Activated T-helper 17 cell treated with anti-CD3 and anti-CD28 coated beads, Interleukin-2, amount 50 U/mL, for 72 hours (primary cell): ENCODE measurements at regions not wholly inside any gene's neighbourhood (a gene's known extent, or its start where the extent isn't known, plus 50 kb on each side); places are given as distances from the start of the nearest gene placed in this dataset.

ENCODE experiments used
- ATAC-seq: fragments of 150-1000 bp; cut with Tn5 transposase; replicated peaks from 2 replicates; pipeline ENCODE4 v1.10.0; 2021; ENCODE audit warnings: mild to moderate bottlenecking, moderate library complexity
- H3K27ac Mint-ChIP-seq: one replicate; pipeline ENCODE4 v1.8.0; 2022; ENCODE audit warnings: mixed read lengths
- H3K27me3 Mint-ChIP-seq: one replicate; pipeline ENCODE4 v1.8.0; 2022; ENCODE audit warnings: mixed read lengths
- H3K36me3 Mint-ChIP-seq: one replicate; pipeline ENCODE4 v1.8.0; 2022; ENCODE audit warnings: low read depth, mild to moderate bottlenecking, mixed read lengths
- H3K4me1 Mint-ChIP-seq: one replicate; pipeline ENCODE4 v1.8.0; 2022; ENCODE audit warnings: mixed read lengths
- H3K4me3 Mint-ChIP-seq: one replicate; pipeline ENCODE4 v1.8.0; 2022; ENCODE audit warnings: mild to moderate bottlenecking, mixed read lengths
- H3K9me3 Mint-ChIP-seq: one replicate; pipeline ENCODE4 v1.8.0; 2022; ENCODE audit warnings: mixed read lengths

GRCh38 chr4:104766676-104767075 lies 272.0 kb upstream of the CXXC4 start:
- Mint-ChIP-seq H3K4me1 (no peaks in the 10 kb centered on the region), H3K27me3 (no peaks in the 10 kb centered on the region), H3K9me3 (no peaks in the 10 kb centered on the region), H3K27ac (no peak overlapping the region), H3K4me3 (no peak overlapping the region), H3K36me3 (no peaks in the 10 kb centered on the region)
- ATAC-seq: no peak

- H3K27ac Mint-ChIP-seq: no peak overlapping the region
- ATAC-seq: no peak
- no peaks in the 10 kb centered on the region for H3K27me3 Mint-ChIP-seq
- no peaks in the 10 kb centered on the region for H3K36me3 Mint-ChIP-seq
- peaks cover 3% of the 10 kb centered on the region for H3K4me1 Mint-ChIP-seq
- H3K9me3 Mint-ChIP-seq: no peaks in the 10 kb centered on the region
- no peak overlapping the region for H3K4me3 Mint-ChIP-seq
Observed at GRCh38 chr4:104772849-104773248, 278.2 kb upstream of the CXXC4 start.

GRCh38 chr4:104795264-104795939 lies 300.7 kb upstream of the CXXC4 start:
- no peak for ATAC-seq
- Mint-ChIP-seq H3K27ac (no peak overlapping the region), H3K4me3 (no peak overlapping the region), H3K27me3 (peaks cover 7% of the 10 kb centered on the region), H3K4me1 (no peaks in the 10 kb centered on the region), H3K36me3 (no peaks in the 10 kb centered on the region), H3K9me3 (no peaks in the 10 kb centered on the region)

- no peak for ATAC-seq
- Mint-ChIP-seq H3K27ac (no peak overlapping the region), H3K36me3 (no peaks in the 10 kb centered on the region), H3K4me3 (no peak overlapping the region), H3K27me3 (no peaks in the 10 kb centered on the region), H3K4me1 (no peaks in the 10 kb centered on the region), H3K9me3 (no peaks in the 10 kb centered on the region)
Observed at GRCh38 chr4:104811727-104812126, 317.0 kb upstream of the CXXC4 start.

DNA sequence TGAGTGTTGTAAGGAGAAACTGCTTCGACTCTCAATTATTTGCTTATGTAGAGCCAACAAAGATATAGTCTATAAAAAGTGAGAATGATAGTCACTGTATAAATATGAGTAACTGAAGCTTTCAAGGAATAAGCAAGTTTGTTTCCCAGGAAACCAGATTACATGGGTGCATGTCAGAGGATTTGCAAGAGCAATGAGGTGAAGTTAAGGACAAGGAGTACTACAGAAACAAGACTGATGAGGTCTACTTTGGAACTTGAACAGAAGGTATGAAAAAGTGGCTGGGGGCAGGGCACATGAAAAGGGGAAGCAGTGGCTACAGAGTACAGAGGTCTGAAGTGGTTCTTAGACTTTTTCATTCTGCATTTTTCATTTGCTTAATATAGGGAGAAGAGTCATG lies 321.0 kb upstream of the CXXC4 start:
- Mint-ChIP-seq H3K27me3 (no peaks in the 10 kb centered on the region), H3K4me1 (no peaks in the 10 kb centered on the region), H3K27ac (no peak overlapping the region), H3K4me3 (no peak overlapping the region), H3K9me3 (no peaks in the 10 kb centered on the region), H3K36me3 (no peaks in the 10 kb centered on the region)
- no peak for ATAC-seq

GRCh38 chr4:104818579-104818978 lies 323.9 kb upstream of the CXXC4 start:
- ATAC-seq: no peak
- H3K36me3 Mint-ChIP-seq: no peaks in the 10 kb centered on the region
- no peak overlapping the region for H3K4me3 Mint-ChIP-seq
- no peaks in the 10 kb centered on the region for H3K4me1 Mint-ChIP-seq
- no peak overlapping the region for H3K27ac Mint-ChIP-seq
- H3K9me3 Mint-ChIP-seq: no peaks in the 10 kb centered on the region
- H3K27me3 Mint-ChIP-seq: no peaks in the 10 kb centered on the region

GRCh38 chr4:104826171-104826570 lies 320.5 kb upstream of the TET2 start:
- ATAC-seq: no peak
- no peaks in the 10 kb centered on the region for H3K36me3 Mint-ChIP-seq
- peaks cover 4% of the 10 kb centered on the region for H3K9me3 Mint-ChIP-seq
- no peak overlapping the region for H3K27ac Mint-ChIP-seq
- H3K27me3 Mint-ChIP-seq: peaks cover 4% of the 10 kb centered on the region
- H3K4me1 Mint-ChIP-seq: peaks cover 3% of the 10 kb centered on the region
- no peak overlapping the region for H3K4me3 Mint-ChIP-seq

DNA sequence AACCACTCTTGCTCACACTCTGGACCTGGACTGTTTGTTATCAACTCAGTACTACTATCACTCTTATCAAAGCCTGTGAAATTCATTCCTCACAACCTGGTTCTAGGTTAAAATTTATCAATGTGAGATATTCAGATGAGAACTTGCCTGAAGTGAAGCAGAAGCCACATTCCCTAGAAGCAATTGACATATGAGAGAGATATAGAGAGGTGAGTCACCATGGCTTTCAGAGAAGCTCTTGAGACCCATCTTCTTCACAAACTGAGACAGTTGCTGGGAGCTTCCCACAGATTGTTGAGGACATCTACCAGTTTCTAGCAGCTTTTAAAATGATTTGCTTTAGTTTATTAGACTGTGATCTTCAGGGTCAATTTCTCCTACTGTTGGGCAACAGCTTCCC lies 316.9 kb upstream of the TET2 start:
- peak; percentile 35 for ATAC-seq
- Mint-ChIP-seq H3K9me3 (peaks cover 4% of the 10 kb centered on the region), H3K4me3 (no peak overlapping the region), H3K36me3 (no peaks in the 10 kb centered on the region), H3K4me1 (peaks cover 2% of the 10 kb centered on the region), H3K27ac (no peak overlapping the region), H3K27me3 (peaks cover 4% of the 10 kb centered on the region)

DNA sequence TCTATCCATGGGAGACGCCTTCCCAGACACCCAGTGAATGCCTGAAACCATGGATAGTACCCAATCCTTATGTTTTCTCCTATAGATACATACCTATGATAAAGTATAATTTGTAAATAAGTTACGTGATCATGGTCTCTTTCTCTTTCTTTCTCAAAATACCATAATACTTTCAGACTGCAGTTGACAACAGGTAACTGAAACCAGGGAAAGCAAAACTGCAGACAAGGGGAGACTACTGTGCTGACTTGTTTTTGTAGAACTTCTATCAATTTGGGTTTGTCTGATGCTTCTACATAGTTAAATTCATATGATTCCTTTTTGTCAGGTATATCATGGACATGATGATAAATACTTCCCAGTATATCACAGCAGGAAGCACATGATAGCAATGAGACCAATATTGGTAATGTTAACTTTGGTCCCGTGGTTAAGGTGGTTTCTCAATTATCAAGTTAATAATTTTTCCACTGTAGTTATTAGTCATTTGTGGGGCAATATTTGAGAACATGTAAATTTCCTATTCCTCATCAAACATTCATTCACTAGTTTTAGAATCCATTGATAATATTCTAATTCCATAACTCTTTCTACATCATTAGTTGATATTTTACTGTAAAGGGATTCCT lies 298.0 kb upstream of the TET2 start:
- Mint-ChIP-seq H3K4me1 (no peaks in the 10 kb centered on the region), H3K9me3 (no peaks in the 10 kb centered on the region), H3K4me3 (no peak overlapping the region), H3K27ac (no peak overlapping the region), H3K27me3 (peaks cover 3% of the 10 kb centered on the region), H3K36me3 (no peaks in the 10 kb centered on the region)
- ATAC-seq: no peak

DNA sequence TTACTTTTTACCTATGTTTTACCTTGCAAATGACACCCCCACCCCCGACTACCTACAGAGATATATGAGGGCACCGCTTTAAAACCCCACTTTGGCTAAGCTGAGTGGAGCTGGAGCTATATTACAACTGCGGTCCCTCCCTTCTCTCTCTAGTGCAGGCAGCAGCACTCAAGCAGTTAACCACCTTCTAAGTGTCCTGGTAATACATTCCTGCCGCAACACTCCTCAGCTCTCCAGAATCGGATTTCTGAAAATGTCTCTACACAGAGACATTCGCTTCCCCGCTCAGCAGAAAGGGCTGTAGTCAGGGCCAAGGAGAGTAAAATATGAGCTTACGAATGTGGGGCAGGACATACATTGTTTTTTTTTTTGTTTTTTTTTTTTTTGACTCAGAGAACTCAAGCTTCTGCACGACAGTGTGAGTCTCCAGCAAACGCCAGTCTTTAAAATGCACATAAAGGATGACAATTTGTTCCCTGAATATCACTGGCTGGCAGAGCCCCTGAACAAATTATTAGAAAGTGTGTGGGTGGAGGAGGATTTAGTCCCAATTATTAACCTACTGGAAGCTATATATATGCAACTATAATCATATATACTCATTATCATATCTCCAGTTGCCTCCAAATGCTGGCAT lies 287.0 kb upstream of the TET2 start:
- Mint-ChIP-seq H3K27me3 (no peaks in the 10 kb centered on the region), H3K4me1 (no peaks in the 10 kb centered on the region), H3K27ac (no peak overlapping the region), H3K36me3 (no peaks in the 10 kb centered on the region), H3K4me3 (no peak overlapping the region), H3K9me3 (no peaks in the 10 kb centered on the region)
- no peak for ATAC-seq

GRCh38 chr4:104860238-104861123 lies 286.2 kb upstream of the TET2 start:
- Mint-ChIP-seq H3K4me3 (no peak overlapping the region), H3K36me3 (no peaks in the 10 kb centered on the region), H3K27ac (no peak overlapping the region), H3K4me1 (no peaks in the 10 kb centered on the region), H3K27me3 (no peaks in the 10 kb centered on the region), H3K9me3 (no peaks in the 10 kb centered on the region)
- peak; percentile 42 for ATAC-seq

DNA sequence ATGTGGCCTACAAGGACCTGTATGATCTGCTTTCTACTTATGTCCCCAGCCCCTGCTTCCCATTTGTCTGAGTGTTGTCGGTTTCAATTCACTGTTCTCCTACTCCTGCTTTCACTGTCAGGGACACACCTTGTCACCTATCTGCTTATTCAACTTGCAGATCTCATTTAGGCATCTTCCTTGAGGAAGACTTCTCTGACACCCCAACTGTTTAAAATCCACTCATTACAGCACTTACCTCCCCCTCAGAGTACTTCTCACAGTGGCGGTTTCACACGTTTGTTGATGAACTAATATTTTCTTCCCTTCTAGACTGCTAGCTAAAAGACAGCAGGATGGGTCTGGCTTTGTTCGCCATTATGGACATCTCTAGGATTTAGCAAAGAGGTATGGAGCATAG lies 279.9 kb upstream of the TET2 start:
- H3K27ac Mint-ChIP-seq: no peak overlapping the region
- H3K27me3 Mint-ChIP-seq: no peaks in the 10 kb centered on the region
- no peaks in the 10 kb centered on the region for H3K9me3 Mint-ChIP-seq
- H3K4me1 Mint-ChIP-seq: no peaks in the 10 kb centered on the region
- H3K36me3 Mint-ChIP-seq: no peaks in the 10 kb centered on the region
- no peak overlapping the region for H3K4me3 Mint-ChIP-seq
- no peak for ATAC-seq

DNA sequence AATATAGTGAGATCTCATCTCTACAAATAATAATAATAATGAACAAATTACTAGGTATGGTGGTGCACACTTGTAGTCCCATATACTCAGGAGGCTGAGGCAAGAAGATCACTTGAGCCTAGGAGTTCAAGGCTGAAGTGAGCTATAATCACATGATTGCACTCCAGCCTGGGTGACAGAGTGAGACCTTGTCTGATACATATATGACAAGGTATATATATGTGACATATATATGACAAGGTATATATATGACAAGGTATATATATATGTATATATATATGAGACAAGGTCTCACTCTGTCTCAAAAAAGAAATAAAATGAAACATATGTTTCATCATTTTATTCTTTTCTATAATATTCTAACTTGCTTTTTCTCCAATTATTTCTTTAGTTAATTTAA lies 278.1 kb upstream of the TET2 start:
- Mint-ChIP-seq H3K4me1 (no peaks in the 10 kb centered on the region), H3K9me3 (no peaks in the 10 kb centered on the region), H3K27me3 (no peaks in the 10 kb centered on the region), H3K36me3 (no peaks in the 10 kb centered on the region), H3K4me3 (no peak overlapping the region), H3K27ac (no peak overlapping the region)
- ATAC-seq: no peak

GRCh38 chr4:104868958-104869357 lies 277.7 kb upstream of the TET2 start:
- Mint-ChIP-seq H3K4me3 (no peak overlapping the region), H3K27ac (no peak overlapping the region), H3K36me3 (no peaks in the 10 kb centered on the region), H3K27me3 (no peaks in the 10 kb centered on the region), H3K4me1 (no peaks in the 10 kb centered on the region), H3K9me3 (no peaks in the 10 kb centered on the region)
- ATAC-seq: no peak
